Right forelimb (tissue), 1 donor: ENCODE measurements at regions not wholly inside any gene's neighbourhood (a gene's known extent, or its start where the extent isn't known, plus 50 kb on each side); places are given as distances from the start of the nearest gene placed in this dataset.
"Not testable (repeated sequence)": the region's sequence is repeated elsewhere in the genome, so short reads cannot be mapped to it uniquely, and the experiment has no call there.

Experiments
- DNase-seq: peaks from one replicate; pipeline ENCODE4 v3.0.0-alpha.2; 2018

- no peak for DNase-seq
Measured at GRCh38 chr4:141463678-141464077, 172.7 kb upstream of the IL15 start.

- DNase-seq: no peak
Measured at GRCh38 chr4:141464366-141464765, 172.0 kb upstream of the IL15 start.

GRCh38 chr4:141465171-141465570, 171.2 kb upstream of the IL15 start:
- DNase-seq: no peak

GRCh38 chr4:141467225-141467624, 169.2 kb upstream of the IL15 start:
- no peak for DNase-seq

GRCh38 chr4:141469392-141469791, 167.0 kb upstream of the IL15 start:
- no peak for DNase-seq

- DNase-seq: no peak
Measured at GRCh38 chr4:141473026-141473540, 163.3 kb upstream of the IL15 start.

GRCh38 chr4:141473952-141474351, 162.4 kb upstream of the IL15 start:
- DNase-seq: no peak

GRCh38 chr4:141480950-141481349, 155.4 kb upstream of the IL15 start:
- no peak for DNase-seq

- not testable (repeated sequence) for DNase-seq
Measured at GRCh38 chr4:141484298-141484697, 152.1 kb upstream of the IL15 start.

GRCh38 chr4:141486375-141486997, 149.9 kb upstream of the IL15 start:
- DNase-seq: no peak

GRCh38 chr4:141497627-141498026, 138.8 kb upstream of the IL15 start:
- DNase-seq: no peak

GRCh38 chr4:141499261-141499853, 137.0 kb upstream of the IL15 start:
- no peak for DNase-seq

GRCh38 chr4:141501395-141501794, 135.0 kb upstream of the IL15 start:
- DNase-seq: no peak

- no peak for DNase-seq
Measured at GRCh38 chr4:141501931-141502330, 134.5 kb upstream of the IL15 start.

- no peak for DNase-seq
Measured at GRCh38 chr4:141502755-141503154, 133.6 kb upstream of the IL15 start.

- no peak for DNase-seq
Measured at GRCh38 chr4:141503260-141503659, 133.1 kb upstream of the IL15 start.

GRCh38 chr4:141511055-141511454, 125.3 kb upstream of the IL15 start:
- DNase-seq: no peak

GRCh38 chr4:141513866-141514265, 122.5 kb upstream of the IL15 start:
- DNase-seq: no peak

GRCh38 chr4:141518222-141518621, 118.2 kb upstream of the IL15 start:
- no peak for DNase-seq

- DNase-seq: no peak
Measured at GRCh38 chr4:141524116-141524515, 112.3 kb upstream of the IL15 start.

GRCh38 chr4:141524841-141525240, 111.5 kb upstream of the IL15 start:
- no peak for DNase-seq

GRCh38 chr4:141530627-141531026, 105.8 kb upstream of the IL15 start:
- no peak for DNase-seq

GRCh38 chr4:141534985-141535384, 101.4 kb upstream of the IL15 start:
- DNase-seq: no peak

- no peak for DNase-seq
Measured at GRCh38 chr4:141538001-141538400, 98.4 kb upstream of the IL15 start.

- no peak for DNase-seq
Measured at GRCh38 chr4:141540643-141541042, 95.7 kb upstream of the IL15 start.
